GM12878 (cell line): ENCODE measurements at regions not wholly inside any gene's neighbourhood (a gene's known extent, or its start where the extent isn't known, plus 50 kb on each side); places are given as distances from the start of the nearest gene placed in this dataset.

Experiments
- ATAC-seq: fragments of 200-7000 bp; cut with Tn5 transposase; 3 replicates; pipeline ENCODE4 v1.9.1; 2020; ENCODE audit warnings: mild to moderate bottlenecking, moderate library complexity
- BruUV-seq: library from RNA; stranded (reverse); fragments of 400-500 nt; replicated peaks from 2 replicates; lab custom pipeline; 2021; lab: Mats Ljungman, UMichigan
- CTCF ChIA-PET: fragments of 300-600 bp; sonication (Branson Sonifier 250); formaldehyde crosslinking; extraction: SDS; loops from one replicate; lab custom pipeline; 2021; ENCODE audit warnings: inconsistent platforms; lab: Yijun Ruan, JAX
- POLR2A ChIA-PET: fragments of 350-600 bp; formaldehyde crosslinking; extraction: SDS; loops from one replicate; lab custom pipeline; 2021; ENCODE audit warnings: inconsistent platforms; lab: Charles Lee
- RAD21 ChIA-PET: fragments of 300-600 bp; sonication (Branson Sonifier 250); formaldehyde crosslinking; loops from one replicate; lab custom pipeline; 2023; ENCODE audit warnings: antibody characterized with exemption; ENCODE audit not compliant: unreplicated experiment; lab: Charles Lee
- SMC1A ChIA-PET: fragments of 300-600 bp; sonication (Branson Sonifier 250); formaldehyde crosslinking; loops from one replicate; lab custom pipeline; 2023; ENCODE audit not compliant: unreplicated experiment, uncharacterized antibody; lab: Charles Lee
- DNase-seq: peaks from one replicate; pipeline ENCODE4 v3.0.0-alpha.2; 2011; ENCODE audit warnings: low read depth, low spot score
- FAIRE-seq: peaks from 3 replicates; lab custom pipeline; 2011; peaks lifted over from hg19 to GRCh38; lab: Jason Lieb, UNC
- H2AFZ ChIP-seq: 2 replicates; pipeline ENCODE4 v1.6.0; 2011; ENCODE audit warnings: low read depth, low read length, control low read depth; ENCODE audit not compliant: control insufficient read depth
- H3K27ac ChIP-seq: 2 replicates; pipeline ENCODE4 v1.5.1; 2011; ENCODE audit warnings: control low read depth; ENCODE audit not compliant: control insufficient read depth, insufficient read depth
- H3K27me3 ChIP-seq, 2 experiments: replicated peaks in 1 of 2; 2 replicates each; pipeline versions ENCODE4 v1.6.0 to v1.6.1; 2011; ENCODE audit warnings: low read length in 1 of 2; ENCODE audit not compliant: control insufficient read depth in 2 of 2, insufficient read depth in 2 of 2
- H3K36me3 ChIP-seq, 2 experiments: 2 replicates each; pipeline ENCODE4 v1.5.1; 2011; ENCODE audit warnings: low read length in 1 of 2; ENCODE audit not compliant: control insufficient read depth in 2 of 2, insufficient read depth in 2 of 2
- H3K4me1 ChIP-seq: 2 replicates; pipeline ENCODE4 v1.6.1; 2011; ENCODE audit warnings: mild to moderate bottlenecking, low read length, moderate library complexity, mixed read lengths; ENCODE audit not compliant: control insufficient read depth, insufficient read depth
- H3K4me2 ChIP-seq: 2 replicates; pipeline ENCODE4 v1.6.0; 2011; ENCODE audit warnings: control low read depth; ENCODE audit not compliant: control insufficient read depth, insufficient read depth
- H3K4me3 ChIP-seq: fragments of 200-600 bp; sonication (generic); 2 replicates; pipeline ENCODE4 v1.5.1; 2016
- H3K79me2 ChIP-seq: 2 replicates; pipeline ENCODE4 v1.6.0; 2011; ENCODE audit warnings: low read length; ENCODE audit not compliant: control insufficient read depth, insufficient read depth
- H3K9ac ChIP-seq: 2 replicates; pipeline ENCODE4 v1.8.0; 2011; ENCODE audit warnings: low read length, control low read depth, mixed read lengths; ENCODE audit not compliant: control insufficient read depth, insufficient read depth
- H3K9me3 ChIP-seq: replicated peaks from 3 replicates; pipeline ENCODE4 v1.5.1; 2011; ENCODE audit warnings: mild to moderate bottlenecking, low read length; ENCODE audit not compliant: control insufficient read depth, insufficient read depth
- H4K20me1 ChIP-seq: 2 replicates; pipeline ENCODE4 v1.6.0; 2011; ENCODE audit not compliant: control insufficient read depth, insufficient read depth
- BACH1 ChIP-seq: fragments of 450-650 bp; IDR thresholded peaks from 2 replicates; pipeline ENCODE4 v1.6.1; 2017; ENCODE audit warnings: mild to moderate bottlenecking, borderline replicate concordance
- BCL11A ChIP-seq: IDR thresholded peaks from 2 replicates; pipeline ENCODE4 v1.6.1; 2011; ENCODE audit warnings: low read depth, low read length
- EED ChIP-seq: sonication (generic); IDR thresholded peaks from 2 replicates; pipeline ENCODE4 v1.6.1; 2016; ENCODE audit warnings: antibody characterized with exemption, low read depth
- FOXM1 ChIP-seq: IDR thresholded peaks from 2 replicates; pipeline ENCODE4 v1.6.1; 2012; ENCODE audit warnings: low read depth, mild to moderate bottlenecking, inconsistent platforms, low read length, moderate library complexity
- IKZF2 ChIP-seq, 2 experiments: fragments of 450-650 bp; IDR thresholded peaks; 2 replicates each; pipeline ENCODE4 v1.6.1; 2017; ENCODE audit warnings: mild to moderate bottlenecking in 2 of 2, moderate library complexity in 2 of 2
- JUND ChIP-seq: IDR thresholded peaks from 2 replicates; pipeline ENCODE4 v1.6.1; 2012; ENCODE audit warnings: low read depth, mild to moderate bottlenecking, low read length, improper control_type of control experiment, moderate library complexity
- POLR2A ChIP-seq: IDR thresholded peaks from 2 replicates; pipeline ENCODE4 v1.6.1; 2011; ENCODE audit warnings: low read depth, mild to moderate bottlenecking, low read length
- POU2F2 ChIP-seq: IDR thresholded peaks from 3 replicates; pipeline ENCODE4 v1.6.1; 2011; ENCODE audit warnings: low read depth, mild to moderate bottlenecking, low read length, borderline replicate concordance
- RELA ChIP-seq: fragments of 450-650 bp; IDR thresholded peaks from 2 replicates; pipeline ENCODE4 v1.8.0; 2014; ENCODE audit warnings: borderline replicate concordance; ENCODE audit not compliant: partially characterized antibody
- SMARCA5 ChIP-seq: fragments of 450-650 bp; IDR thresholded peaks from 2 replicates; pipeline ENCODE4 v1.6.1; 2017; ENCODE audit warnings: mild to moderate bottlenecking
- SPI1 ChIP-seq: IDR thresholded peaks from 2 replicates; pipeline ENCODE4 v1.6.1; 2011; ENCODE audit warnings: low read depth, mild to moderate bottlenecking, low read length, moderate library complexity, borderline replicate concordance; ENCODE audit not compliant: insufficient read depth
- SREBF1 ChIP-seq: IDR thresholded peaks from 2 replicates; pipeline ENCODE4 v1.6.1; 2012; ENCODE audit warnings: mild to moderate bottlenecking, low read length
- SRF ChIP-seq, 2 experiments: IDR thresholded peaks; 2 replicates each; pipeline ENCODE4 v1.6.1; 2011; ENCODE audit warnings: low read depth in 2 of 2, low read length in 2 of 2, mild to moderate bottlenecking in 1 of 2, moderate library complexity in 1 of 2
- TBL1XR1 ChIP-seq: IDR thresholded peaks from 2 replicates; pipeline ENCODE4 v1.6.1; 2012; ENCODE audit warnings: low read depth, low read length, improper control_type of control experiment
- YY1 ChIP-seq: IDR thresholded peaks from 2 replicates; pipeline ENCODE4 v1.6.1; 2011; ENCODE audit warnings: low read depth, mild to moderate bottlenecking, low read length
- WGBS: methylation state at CpG from one replicate; pipeline ENCODE4 v1.1.6; 2016; ENCODE audit warnings: low lambda C conversion rate; ENCODE audit not compliant: insufficient replicate concordance, insufficient coverage; ENCODE audit errors: missing lambda C conversion rate; 5-methylcytosine and 5-hydroxymethylcytosine counted together
- in situ Hi-C: fragments of 300-500 bp; cut with MboI; formaldehyde crosslinking; loops from 9 replicates; pipeline ENCODE4 v1.14.3; 2018; ENCODE audit warnings: mixed read lengths
- intact Hi-C: fragments of 100-400 bp; cut with micrococcal nuclease; formaldehyde crosslinking; loops from one replicate; pipeline ENCODE4 v1.14.2; 2022; ENCODE audit not compliant: unreplicated experiment
- TF ChIP-seq, protein P1 (sequence below): fragments of 450-650 bp; IDR thresholded peaks from 2 replicates; pipeline ENCODE4 v1.6.1; 2016; ENCODE audit warnings: mild to moderate bottlenecking

- SMC1A ChIA-PET: no interaction called here
These were observed 176.1 kb downstream of the BRINP2 start for GRCh38 chr1:177346790-177347359.

More at GRCh38 chr1:177346790-177347359, 176.1 kb downstream of the BRINP2 start:
- no peak for ATAC-seq
- FAIRE-seq: no peak
- Histone ChIP-seq H3K79me2 (no peaks in the 10 kb centered on the region), H3K36me3 (no peaks in the 10 kb centered on the region), H3K27ac (no peak overlapping the region), H3K4me2 (no peak overlapping the region), H3K27me3 (no peaks in the 10 kb centered on the region), H3K9ac (no peak overlapping the region), H3K4me1 (no peaks in the 10 kb centered on the region), H3K4me3 (no peak overlapping the region), H2AFZ (no peak overlapping the region), H3K9me3 (no peaks in the 10 kb centered on the region), H4K20me1 (no peaks in the 10 kb centered on the region)
- TF ChIP-seq SRF (IDR thresholded peaks at IDR 0.05; ENCODE audit: low read depth in 2 of 2, low read length in 2 of 2) (no peak), BCL11A (no peak), POU2F2 (no peak), JUND (no peak), YY1 (no peak), SMARCA5 (no peak), IKZF2 (IDR thresholded peaks at IDR 0.05) (no peak), BACH1 (no peak), SPI1 (no peak), SREBF1 (no peak), FOXM1 (no peak), TBL1XR1 (no peak), POLR2A (no peak), EED (no peak), RELA (no peak)
- TF ChIP-seq, protein P1, sequence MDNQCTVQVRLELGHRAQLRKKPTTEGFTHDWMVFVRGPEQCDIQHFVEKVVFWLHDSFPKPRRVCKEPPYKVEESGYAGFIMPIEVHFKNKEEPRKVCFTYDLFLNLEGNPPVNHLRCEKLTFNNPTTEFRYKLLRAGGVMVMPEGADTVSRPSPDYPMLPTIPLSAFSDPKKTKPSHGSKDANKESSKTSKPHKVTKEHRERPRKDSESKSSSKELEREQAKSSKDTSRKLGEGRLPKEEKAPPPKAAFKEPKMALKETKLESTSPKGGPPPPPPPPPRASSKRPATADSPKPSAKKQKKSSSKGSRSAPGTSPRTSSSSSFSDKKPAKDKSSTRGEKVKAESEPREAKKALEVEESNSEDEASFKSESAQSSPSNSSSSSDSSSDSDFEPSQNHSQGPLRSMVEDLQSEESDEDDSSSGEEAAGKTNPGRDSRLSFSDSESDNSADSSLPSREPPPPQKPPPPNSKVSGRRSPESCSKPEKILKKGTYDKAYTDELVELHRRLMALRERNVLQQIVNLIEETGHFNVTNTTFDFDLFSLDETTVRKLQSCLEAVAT: no peak
- in situ Hi-C loops (loop anchor here (10.0 kb wide), 1 partner anchor 452 kb away; no protein-coding TSS in a partner anchor), intact Hi-C loops (no loop called here)
- no peak for DNase-seq
- no TSS peak for BruUV-seq
- CTCF ChIA-PET: no interaction called here
- WGBS: 44% methylated on average over 5 of the region's 5 CpGs
- POLR2A ChIA-PET: no interaction called here
- RAD21 ChIA-PET: no interaction called here
